ENCODE measurements at regions not wholly inside any gene's neighbourhood (a gene's known extent, or its start where the extent isn't known, plus 50 kb on each side); places are given as distances from the start of the nearest gene placed in this dataset.
"Not testable (repeated sequence)": the region's sequence is repeated elsewhere in the genome, so short reads cannot be mapped to it uniquely, and the experiment has no call there.

DNA sequence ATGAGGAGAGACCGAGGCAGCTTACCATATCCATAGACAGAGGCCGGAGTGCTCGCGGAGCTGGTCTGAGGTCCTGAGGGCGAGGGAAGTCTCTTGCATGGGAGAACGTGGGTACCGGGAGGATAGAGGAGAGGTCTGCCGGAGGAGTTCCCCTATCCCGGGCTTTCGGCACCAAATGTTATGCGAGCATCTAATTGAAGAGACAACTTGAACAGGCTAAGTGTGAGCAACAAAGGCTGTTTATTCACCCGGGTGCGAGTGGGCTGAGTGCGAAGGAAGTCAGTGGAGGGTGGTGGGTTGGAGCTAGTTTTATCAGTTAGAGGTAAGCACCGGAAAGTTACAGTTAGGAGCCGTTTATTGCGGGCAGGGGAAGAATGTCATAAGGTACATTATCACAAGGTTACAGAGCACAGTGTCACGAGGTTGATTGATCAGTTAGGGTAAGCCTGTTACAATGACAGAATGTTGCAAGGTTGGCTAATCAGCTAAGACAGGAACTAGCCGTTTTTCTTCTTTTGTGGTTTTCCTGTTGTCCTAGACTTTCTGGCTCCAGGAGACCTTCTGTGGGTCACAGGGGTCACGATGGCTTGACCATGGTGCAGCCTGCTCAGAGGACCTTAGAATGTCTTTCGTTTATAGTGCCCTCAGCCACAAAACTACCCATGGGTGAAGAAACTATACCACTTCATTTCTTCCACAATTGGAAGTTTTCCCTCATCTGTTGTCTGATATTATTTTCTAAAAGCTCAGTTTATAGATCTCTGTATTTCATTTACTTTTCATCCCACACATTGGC lies 746.0 kb upstream of the ADGRB3 start:
- Histone ChIP-seq H3K9me3 (no peaks in the 10 kb centered on the region), H3K4me3 (no peak overlapping the region), H3K36me3 (no peaks in the 10 kb centered on the region), H3K27me3 (no peaks in the 10 kb centered on the region)
- no peak for DNase-seq

GRCh38 chr6:67888546-67888885 lies 746.6 kb upstream of the ADGRB3 start:
- no peak for DNase-seq
- no peaks in the 10 kb centered on the region for H3K36me3 ChIP-seq
- H3K27me3 ChIP-seq = no peaks in the 10 kb centered on the region

GRCh38 chr6:67887747-67888545 lies 747.1 kb upstream of the ADGRB3 start:
- no peak for DNase-seq
- H3K9me3 ChIP-seq = no peaks in the 10 kb centered on the region
- H3K4me3 ChIP-seq = no peak overlapping the region
- H3K36me3 ChIP-seq = no peaks in the 10 kb centered on the region
- no peaks in the 10 kb centered on the region for H3K27me3 ChIP-seq

More at GRCh38 chr6:67888546-67888885, 746.6 kb upstream of the ADGRB3 start:
- Histone ChIP-seq H3K9me3 (no peaks in the 10 kb centered on the region), H3K4me3 (no peak overlapping the region)

DNA sequence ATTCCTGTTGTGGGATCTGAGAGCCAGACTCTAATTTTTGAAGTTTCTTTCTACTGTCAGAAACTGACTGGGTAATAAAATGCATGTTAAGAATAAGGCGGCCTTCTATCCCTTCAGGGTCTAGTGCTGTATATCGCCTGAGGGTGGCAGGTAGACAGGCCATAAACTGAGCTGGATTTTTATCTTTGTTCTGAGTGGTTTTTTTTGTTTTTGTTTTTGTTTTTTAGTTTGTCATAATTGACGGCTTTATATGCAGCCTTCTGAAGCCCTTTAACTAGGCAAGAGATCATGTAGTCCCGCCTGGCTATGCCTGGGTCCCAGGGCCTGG lies 747.7 kb upstream of the ADGRB3 start:
- H3K9me3 ChIP-seq = no peaks in the 10 kb centered on the region
- no peak for DNase-seq

DNA sequence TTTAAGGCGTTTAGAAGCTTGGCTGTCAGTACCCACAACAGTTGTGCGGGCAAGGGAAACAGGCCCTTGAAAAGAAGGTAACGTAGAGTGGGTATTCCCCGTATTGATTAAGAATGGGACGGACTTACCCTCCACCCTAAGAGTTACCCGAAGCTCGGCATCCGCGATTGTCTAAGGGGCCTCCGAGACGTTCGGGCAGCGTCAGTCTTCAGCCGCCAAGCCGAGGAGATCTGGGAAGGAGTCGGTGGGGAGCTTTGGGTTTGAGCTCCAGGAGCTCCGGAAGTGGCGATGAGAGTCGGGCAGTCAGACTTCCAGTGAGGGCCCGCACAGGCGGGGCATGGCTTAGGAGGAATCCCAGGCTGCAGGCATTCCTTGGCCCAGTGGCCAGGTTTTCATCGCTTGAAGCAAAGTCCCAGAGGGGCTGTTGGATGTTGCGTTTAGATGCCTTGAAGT lies 748.2 kb upstream of the ADGRB3 start:
- no peak for DNase-seq
- H3K36me3 ChIP-seq = no peaks in the 10 kb centered on the region
- H3K9me3 ChIP-seq = no peaks in the 10 kb centered on the region
- no peak overlapping the region for H3K4me3 ChIP-seq
- H3K27me3 ChIP-seq = no peaks in the 10 kb centered on the region

More for the DNA sequence above, 747.7 kb upstream of the ADGRB3 start:
- no peak overlapping the region for H3K4me3 ChIP-seq
- no peaks in the 10 kb centered on the region for H3K27me3 ChIP-seq
- no peaks in the 10 kb centered on the region for H3K36me3 ChIP-seq

DNA sequence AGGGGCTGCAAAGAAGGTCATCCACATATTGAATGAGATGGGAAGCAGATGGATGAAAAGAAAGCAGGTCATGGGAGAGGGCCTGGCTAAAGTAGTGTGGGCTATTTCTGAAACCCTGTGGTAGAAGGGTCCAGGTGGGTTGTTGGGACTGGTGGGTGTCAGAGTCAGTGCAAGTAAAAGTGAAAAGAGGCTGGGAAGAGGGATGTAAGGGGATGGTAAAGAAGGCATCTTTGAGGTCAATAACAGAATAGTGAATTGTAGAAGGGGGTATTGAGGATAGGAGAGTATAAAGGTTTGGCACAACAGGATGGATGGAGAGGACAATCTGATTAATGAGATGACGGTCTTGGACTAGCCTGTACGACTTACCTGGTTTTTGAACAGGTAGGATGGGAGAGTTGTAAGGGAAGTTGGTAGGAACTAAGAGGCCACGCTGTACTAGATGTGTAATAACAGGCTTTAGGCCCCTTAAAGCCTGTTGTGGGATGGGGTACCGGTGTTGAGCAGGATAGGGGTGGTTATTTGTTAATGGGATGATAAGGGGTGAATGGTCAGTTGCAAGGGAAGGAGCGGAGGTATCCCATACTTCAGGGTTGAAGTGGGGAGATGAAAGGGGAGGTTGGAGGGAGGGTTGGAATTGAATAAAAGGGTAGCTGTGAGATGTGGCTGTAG lies 748.9 kb upstream of the ADGRB3 start:
- DNase-seq = no peak
- Histone ChIP-seq H3K27me3 (no peaks in the 10 kb centered on the region), H3K4me3 (no peak overlapping the region), H3K9me3 (no peaks in the 10 kb centered on the region), H3K36me3 (no peaks in the 10 kb centered on the region)

DNA sequence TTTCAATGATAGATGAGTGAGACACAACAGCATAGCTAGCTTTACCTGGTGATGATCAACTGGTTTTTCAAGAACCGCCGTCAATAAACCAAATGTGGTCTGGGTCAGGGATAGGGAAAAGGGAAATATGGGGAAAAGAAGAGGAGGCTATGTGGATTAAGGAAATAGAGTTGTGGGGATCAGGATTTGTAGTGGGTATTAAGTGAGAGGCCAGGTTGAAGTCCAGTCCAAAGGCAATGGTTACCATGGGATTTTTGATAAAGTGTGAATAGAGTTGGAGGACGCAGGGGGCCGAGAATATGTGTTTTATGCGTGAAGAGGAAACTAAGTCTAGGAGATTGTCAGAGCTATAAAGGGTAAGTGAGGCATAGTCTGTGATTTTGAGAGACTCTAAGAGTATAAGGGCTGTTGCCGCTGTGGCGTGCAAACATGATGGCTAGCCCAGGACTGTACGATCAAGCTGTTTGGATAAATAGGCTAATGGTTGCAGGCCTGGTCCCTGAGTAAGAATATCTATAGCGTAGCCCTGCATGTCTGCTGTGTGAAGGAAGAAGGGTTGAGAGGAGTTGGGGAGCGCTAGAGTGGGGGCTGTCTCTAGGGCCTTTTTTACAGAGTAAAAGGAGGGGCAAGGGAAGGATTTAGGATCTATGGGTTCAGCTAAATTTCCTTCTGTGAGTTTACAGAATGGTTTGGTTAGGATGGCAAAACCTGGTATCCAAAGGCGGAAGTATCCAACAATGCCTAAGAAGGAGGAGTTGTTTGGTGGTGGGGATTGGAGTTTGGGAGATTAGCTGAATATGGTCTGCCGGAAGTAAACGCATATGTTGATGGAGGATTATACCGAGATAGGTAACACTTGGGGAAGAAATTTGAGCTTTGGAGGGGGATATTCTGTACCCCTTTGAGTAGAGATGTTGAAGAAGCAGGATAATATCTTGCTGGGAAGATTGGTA lies 749.7 kb upstream of the ADGRB3 start:
- H3K36me3 ChIP-seq = no peaks in the 10 kb centered on the region
- no peaks in the 10 kb centered on the region for H3K9me3 ChIP-seq
- no peaks in the 10 kb centered on the region for H3K27me3 ChIP-seq
- DNase-seq = no peak
- no peak overlapping the region for H3K4me3 ChIP-seq

DNA sequence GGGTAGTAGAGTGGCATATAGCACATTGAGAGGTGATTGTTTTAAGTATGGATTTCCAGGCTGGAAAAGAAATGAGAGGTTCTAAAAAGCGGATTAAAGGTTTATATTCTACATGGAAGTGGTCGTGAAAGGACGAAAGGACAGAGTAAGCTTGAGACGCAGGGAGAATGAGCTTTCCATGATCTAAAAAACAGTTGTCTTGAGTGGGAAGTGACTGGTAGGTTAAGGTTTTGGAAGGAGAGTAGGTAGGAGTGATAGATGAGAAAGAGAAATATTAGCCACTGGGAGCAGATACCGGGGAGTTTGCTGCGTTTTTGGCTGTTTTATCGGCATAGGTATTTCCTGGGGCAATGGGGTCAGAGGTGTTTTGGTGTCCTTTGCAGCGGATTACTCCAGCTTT lies 750.6 kb upstream of the ADGRB3 start:
- H3K27me3 ChIP-seq = no peaks in the 10 kb centered on the region
- H3K4me3 ChIP-seq = no peak overlapping the region
- no peak for DNase-seq
- no peaks in the 10 kb centered on the region for H3K36me3 ChIP-seq
- H3K9me3 ChIP-seq = no peaks in the 10 kb centered on the region

DNA sequence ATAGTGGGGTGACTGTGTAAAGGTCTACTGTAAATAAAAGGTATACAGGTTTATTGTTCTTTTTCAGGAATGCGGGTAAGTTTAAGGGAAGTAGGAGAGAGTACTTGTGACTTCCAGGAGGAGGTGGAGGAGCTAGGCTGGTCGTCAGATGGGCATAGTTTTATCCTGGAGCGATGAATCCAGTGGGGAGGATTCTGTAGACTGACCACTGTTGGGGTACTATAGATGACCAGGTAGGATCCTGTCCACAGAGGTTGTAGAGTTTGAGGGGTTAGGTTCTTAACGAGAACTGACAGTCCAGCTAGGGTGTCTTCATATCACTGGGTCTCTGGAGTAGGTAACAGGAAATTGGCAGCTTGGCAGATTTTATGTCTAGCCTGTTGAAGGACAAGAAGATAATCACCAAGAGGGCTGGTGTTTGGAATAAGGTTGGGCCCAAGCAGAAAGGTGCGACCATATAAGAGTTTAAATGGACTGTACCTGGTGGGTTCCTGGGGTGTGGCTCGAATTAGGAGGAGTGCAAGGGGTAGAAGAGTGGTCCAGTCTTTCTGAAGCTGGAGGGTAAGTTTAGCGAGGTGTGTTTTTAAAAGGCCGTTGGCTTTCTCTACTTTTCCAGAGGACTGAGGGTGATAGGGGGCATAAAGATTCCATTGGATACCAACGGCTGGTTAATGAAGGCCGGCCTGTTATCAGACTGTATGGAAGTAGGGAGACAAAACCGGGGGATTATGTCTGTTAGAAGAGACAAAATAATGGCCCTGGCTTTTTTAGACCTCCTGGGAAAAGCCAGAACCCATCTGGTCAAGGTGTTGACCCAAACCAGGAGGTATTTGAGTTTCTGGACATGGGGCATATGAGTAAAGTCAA lies 751.3 kb upstream of the ADGRB3 start:
- DNase-seq = no peak
- no peaks in the 10 kb centered on the region for H3K36me3 ChIP-seq
- no peaks in the 10 kb centered on the region for H3K9me3 ChIP-seq
- H3K4me3 ChIP-seq = no peak overlapping the region
- no peaks in the 10 kb centered on the region for H3K27me3 ChIP-seq

- Histone ChIP-seq H3K9me3 (no peaks in the 10 kb centered on the region), H3K27me3 (no peaks in the 10 kb centered on the region), H3K36me3 (no peaks in the 10 kb centered on the region), H3K4me3 (no peak overlapping the region)
- no peak for DNase-seq
Measured at GRCh38 chr6:67882436-67883311, 752.4 kb upstream of the ADGRB3 start.

DNA sequence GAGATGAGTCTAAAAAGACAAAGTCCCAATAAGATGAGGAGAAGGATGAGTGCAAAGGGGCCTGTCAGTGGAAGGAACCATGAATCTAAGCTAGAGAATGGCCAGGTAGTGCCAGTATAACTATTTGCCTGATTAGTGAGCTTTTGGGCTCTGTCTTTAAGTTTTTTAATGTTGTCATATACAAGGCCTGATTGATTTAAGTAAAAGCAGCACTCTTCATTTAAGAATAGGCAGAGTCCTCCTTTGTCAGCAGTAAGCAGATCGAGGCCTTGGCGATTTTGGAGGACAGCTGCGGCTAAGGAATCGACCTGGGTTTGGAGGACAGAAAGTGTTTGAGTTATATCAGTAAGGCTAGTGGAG lies 753.4 kb upstream of the ADGRB3 start:
- no peaks in the 10 kb centered on the region for H3K36me3 ChIP-seq
- H3K9me3 ChIP-seq = no peaks in the 10 kb centered on the region
- no peak for DNase-seq
- no peaks in the 10 kb centered on the region for H3K27me3 ChIP-seq
- no peak overlapping the region for H3K4me3 ChIP-seq

GRCh38 chr6:67880939-67881705 lies 754.0 kb upstream of the ADGRB3 start:
- Histone ChIP-seq H3K9me3 (no peaks in the 10 kb centered on the region), H3K4me3 (no peak overlapping the region), H3K27me3 (no peaks in the 10 kb centered on the region), H3K36me3 (no peaks in the 10 kb centered on the region)
- no peak for DNase-seq

DNA sequence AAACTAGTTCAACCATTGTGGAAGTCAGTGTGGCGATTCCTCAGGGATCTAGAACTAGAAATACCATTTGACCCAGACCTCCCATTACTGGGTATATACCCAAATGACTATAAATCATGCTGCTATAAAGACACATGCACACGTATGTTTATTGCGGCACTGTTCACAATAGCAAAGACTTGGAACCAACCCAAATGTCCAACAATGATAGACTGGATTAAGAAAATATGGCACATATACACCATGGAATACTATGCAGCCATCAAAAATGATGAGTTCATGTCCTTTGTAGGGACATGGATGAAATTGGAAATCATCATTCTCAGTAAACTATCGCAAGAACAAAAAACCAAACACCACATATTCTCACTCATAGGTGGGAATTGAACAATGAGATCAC lies 754.7 kb upstream of the ADGRB3 start:
- H3K4me3 ChIP-seq, H3K36me3 ChIP-seq, DNase-seq: not testable (repeated sequence)

GRCh38 chr6:67879928-67880327 lies 755.2 kb upstream of the ADGRB3 start:
- H3K9me3 ChIP-seq, H3K4me3 ChIP-seq, DNase-seq, H3K36me3 ChIP-seq, H3K27me3 ChIP-seq: not testable (repeated sequence)

More for the DNA sequence above, 754.7 kb upstream of the ADGRB3 start:
- not testable (repeated sequence) for H3K27me3 ChIP-seq, H3K9me3 ChIP-seq

Data from MG63 (cell line).